ENCODE measurements at regions not wholly inside any gene's neighbourhood (a gene's known extent, or its start where the extent isn't known, plus 50 kb on each side); places are given as distances from the start of the nearest gene placed in this dataset.

DNA sequence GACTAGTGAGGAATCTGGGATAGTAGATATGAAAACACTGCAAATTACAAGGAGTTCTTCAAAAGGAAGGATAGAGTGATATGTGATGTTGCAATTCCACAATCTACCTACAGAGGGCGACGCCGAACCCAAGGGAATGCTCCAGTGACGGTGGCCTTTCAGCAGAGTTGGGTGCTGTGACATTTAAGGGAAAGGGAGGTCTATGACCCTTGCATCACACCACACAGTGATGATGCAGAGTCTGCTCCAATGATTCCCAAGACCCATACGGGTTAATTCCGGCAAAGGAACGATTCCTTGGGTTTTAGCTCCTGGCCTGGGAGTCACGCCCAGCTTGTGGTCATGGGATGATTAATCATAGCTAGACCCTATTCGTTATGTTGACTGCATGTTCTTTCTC is 123.0 kb upstream of the IGSF21 start:
- TF ChIP-seq, protein P1, sequence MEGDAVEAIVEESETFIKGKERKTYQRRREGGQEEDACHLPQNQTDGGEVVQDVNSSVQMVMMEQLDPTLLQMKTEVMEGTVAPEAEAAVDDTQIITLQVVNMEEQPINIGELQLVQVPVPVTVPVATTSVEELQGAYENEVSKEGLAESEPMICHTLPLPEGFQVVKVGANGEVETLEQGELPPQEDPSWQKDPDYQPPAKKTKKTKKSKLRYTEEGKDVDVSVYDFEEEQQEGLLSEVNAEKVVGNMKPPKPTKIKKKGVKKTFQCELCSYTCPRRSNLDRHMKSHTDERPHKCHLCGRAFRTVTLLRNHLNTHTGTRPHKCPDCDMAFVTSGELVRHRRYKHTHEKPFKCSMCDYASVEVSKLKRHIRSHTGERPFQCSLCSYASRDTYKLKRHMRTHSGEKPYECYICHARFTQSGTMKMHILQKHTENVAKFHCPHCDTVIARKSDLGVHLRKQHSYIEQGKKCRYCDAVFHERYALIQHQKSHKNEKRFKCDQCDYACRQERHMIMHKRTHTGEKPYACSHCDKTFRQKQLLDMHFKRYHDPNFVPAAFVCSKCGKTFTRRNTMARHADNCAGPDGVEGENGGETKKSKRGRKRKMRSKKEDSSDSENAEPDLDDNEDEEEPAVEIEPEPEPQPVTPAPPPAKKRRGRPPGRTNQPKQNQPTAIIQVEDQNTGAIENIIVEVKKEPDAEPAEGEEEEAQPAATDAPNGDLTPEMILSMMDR (conservative IDR thresholded peaks at IDR 0.05; ENCODE audit: low read length): peak; percentile 78
- no peak for TF ChIP-seq EZH2phosphoT487 (IDR thresholded peaks at IDR 0.05; ENCODE audit: borderline replicate concordance)
